Peyer's patch (tissue), 4 donors: ENCODE measurements at regions not wholly inside any gene's neighbourhood (a gene's known extent, or its start where the extent isn't known, plus 50 kb on each side); places are given as distances from the start of the nearest gene placed in this dataset.

Experiments used
- DNase-seq, 3 donors: peaks; one replicate each; pipeline ENCODE4 v3.0.0-alpha.2; 2017 to 2019
- H3K27ac ChIP-seq, 4 donors: fragments of 200-600 bp; sonication (generic); one replicate each; pipeline ENCODE4 v1.5.1; 2016 to 2019
- H3K27me3 ChIP-seq, 2 donors: fragments of 200-600 bp; sonication (generic); one replicate each; pipeline ENCODE4 v1.5.1; 2019
- H3K36me3 ChIP-seq, 3 donors: fragments of 200-600 bp; sonication (generic); one replicate each; pipeline ENCODE4 v1.5.1; 2016 to 2019
- H3K4me1 ChIP-seq, 4 donors: fragments of 200-600 bp; sonication (generic); one replicate each; pipeline ENCODE4 v1.5.1; 2016 to 2019
- H3K4me3 ChIP-seq, 4 donors: fragments of 200-600 bp; sonication (generic); 1 replicate in 3 of 4; 2 replicates in 1 of 4; pipeline ENCODE4 v1.5.1; 2016 to 2019; ENCODE audit warnings: mild to moderate bottlenecking in 1 of 4
- H3K9me3 ChIP-seq, 4 donors: fragments of 200-600 bp; sonication (generic); one replicate each; pipeline ENCODE4 v1.5.1; 2016 to 2019; ENCODE audit warnings: mild to moderate bottlenecking in 1 of 4
- CTCF ChIP-seq, 6 experiments: fragments of 450-650 bp in 4 of 6; fragments of 200-600 bp in 2 of 6; sonication (generic) in 1 of 6; IDR thresholded peaks; one replicate each; pipeline ENCODE4 v1.5.1; 2017 to 2019; ENCODE audit warnings: antibody characterized with exemption in 6 of 6, mild to moderate bottlenecking in 3 of 6, moderate library complexity in 1 of 6
- POLR2A ChIP-seq, 2 donors: fragments of 450-650 bp; IDR thresholded peaks; one replicate each; pipeline ENCODE4 v1.5.1; 2017; ENCODE audit warnings: antibody characterized with exemption in 2 of 2, mild to moderate bottlenecking in 2 of 2, moderate library complexity in 2 of 2

DNA sequence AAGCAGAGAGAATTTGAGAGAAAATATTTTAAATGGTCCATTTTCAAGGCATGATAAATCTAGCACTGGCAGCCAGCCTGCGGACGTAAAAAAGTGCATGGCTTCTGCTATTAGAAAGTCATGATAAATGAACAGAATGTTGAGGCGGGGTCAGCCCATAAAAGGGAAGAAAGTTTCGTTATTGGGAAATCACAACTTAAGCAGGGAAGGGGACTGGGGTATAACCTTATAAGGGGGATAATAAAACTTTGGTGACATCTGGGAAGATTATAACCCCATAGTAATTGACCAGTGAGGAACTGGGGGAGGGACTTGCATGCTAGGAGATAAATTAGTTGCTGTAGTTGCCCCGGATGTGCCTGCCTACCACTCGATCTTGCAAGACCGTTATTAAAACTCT lies 88.4 kb upstream of the PLSCR4 start:
- no peak for DNase-seq
- Histone ChIP-seq H3K9me3 (no peaks in the 10 kb centered on the region), H3K27me3 (no peaks in the 10 kb centered on the region), H3K4me1 (no peaks in the 10 kb centered on the region), H3K36me3 (no peaks in the 10 kb centered on the region), H3K4me3 (no peak overlapping the region), H3K27ac (no peak overlapping the region)
- no peak for TF ChIP-seq POLR2A (IDR thresholded peaks at IDR 0.05)
- TF ChIP-seq CTCF (IDR thresholded peaks at IDR 0.05) = no peak

GRCh38 chr3:146337991-146338390 lies 87.1 kb upstream of the PLSCR4 start:
- H3K27me3 ChIP-seq = no peaks in the 10 kb centered on the region
- no peak overlapping the region for H3K27ac ChIP-seq
- TF ChIP-seq CTCF (IDR thresholded peaks at IDR 0.05) = no peak
- TF ChIP-seq POLR2A (IDR thresholded peaks at IDR 0.05) = no peak
- H3K9me3 ChIP-seq = no peaks in the 10 kb centered on the region
- no peak for DNase-seq
- no peak overlapping the region for H3K4me3 ChIP-seq
- no peaks in the 10 kb centered on the region for H3K4me1 ChIP-seq
- H3K36me3 ChIP-seq = no peaks in the 10 kb centered on the region

DNA sequence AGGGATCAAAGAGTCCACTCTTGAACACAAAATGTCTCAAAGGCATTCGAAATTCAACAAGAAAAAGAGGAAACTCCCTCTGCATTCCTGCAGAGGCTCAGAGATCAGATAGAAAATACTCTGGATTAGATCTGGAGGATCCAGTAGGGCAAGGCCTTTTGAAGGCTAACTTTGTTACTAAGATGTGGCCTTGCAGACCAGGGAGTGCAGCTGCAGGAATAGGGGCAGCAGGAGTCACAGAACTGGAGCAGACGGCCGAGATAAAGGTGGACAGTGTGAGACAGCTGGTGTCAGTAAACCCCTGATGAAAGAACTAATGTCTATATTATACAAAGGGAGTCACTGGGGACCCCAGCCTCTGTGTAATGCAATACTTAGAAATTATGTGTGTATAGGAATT lies 84.5 kb upstream of the PLSCR4 start:
- H3K27ac ChIP-seq = no peak overlapping the region
- DNase-seq = no peak
- TF ChIP-seq CTCF (IDR thresholded peaks at IDR 0.05) (no peak), POLR2A (IDR thresholded peaks at IDR 0.05) (no peak)
- no peaks in the 10 kb centered on the region for H3K4me1 ChIP-seq
- H3K9me3 ChIP-seq = no peaks in the 10 kb centered on the region
- no peaks in the 10 kb centered on the region for H3K27me3 ChIP-seq
- H3K36me3 ChIP-seq = no peaks in the 10 kb centered on the region
- no peak overlapping the region for H3K4me3 ChIP-seq

DNA sequence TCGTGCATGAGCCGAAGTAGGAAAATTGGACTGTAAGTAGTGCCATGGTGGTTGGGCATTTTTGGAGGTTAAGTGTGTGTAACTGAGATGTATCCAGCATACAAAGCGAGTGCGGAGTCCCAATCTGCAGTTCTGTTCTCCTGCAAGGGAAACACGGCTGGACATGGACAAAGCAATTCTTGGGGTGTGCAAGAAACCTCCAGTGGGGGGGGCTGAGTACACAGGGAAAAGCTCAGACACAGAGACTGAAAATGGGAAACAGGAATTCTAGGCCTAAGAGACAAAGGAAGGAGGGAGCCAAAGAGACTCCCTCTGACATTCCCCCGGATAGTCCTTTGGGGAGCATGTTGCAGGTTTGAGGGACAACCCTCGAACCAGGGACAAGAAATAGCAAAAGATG lies 83.2 kb upstream of the PLSCR4 start:
- H3K4me3 ChIP-seq = no peak overlapping the region
- TF ChIP-seq CTCF (IDR thresholded peaks at IDR 0.05) = peak in 2 of 6 experiments; percentile 13 to 28
- TF ChIP-seq POLR2A (IDR thresholded peaks at IDR 0.05) = no peak
- no peaks in the 10 kb centered on the region for H3K4me1 ChIP-seq
- no peaks in the 10 kb centered on the region for H3K27me3 ChIP-seq
- no peak overlapping the region for H3K27ac ChIP-seq
- no peak for DNase-seq
- no peaks in the 10 kb centered on the region for H3K9me3 ChIP-seq
- no peaks in the 10 kb centered on the region for H3K36me3 ChIP-seq

DNA sequence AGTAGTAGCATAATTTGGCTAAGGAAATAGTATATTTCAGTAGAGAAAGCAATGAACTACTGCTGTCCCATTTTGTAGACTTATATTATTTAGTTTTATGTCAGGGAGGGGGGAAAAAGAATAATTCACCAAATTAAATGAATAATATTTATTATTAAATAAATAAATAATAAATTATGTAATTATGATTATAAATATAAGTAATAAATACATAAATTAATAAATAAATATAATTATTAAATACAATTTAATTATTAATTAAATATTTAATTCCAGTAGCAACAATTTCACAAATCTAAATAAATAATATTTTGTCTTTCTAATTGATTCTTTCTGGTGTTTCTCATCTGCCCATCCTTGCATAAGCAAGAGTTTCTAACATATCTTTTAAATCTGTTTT lies 81.1 kb upstream of the PLSCR4 start:
- H3K9me3 ChIP-seq = no peaks in the 10 kb centered on the region
- no peak for DNase-seq
- TF ChIP-seq CTCF (IDR thresholded peaks at IDR 0.05) (no peak), POLR2A (IDR thresholded peaks at IDR 0.05) (no peak)
- H3K4me3 ChIP-seq = no peak overlapping the region
- no peaks in the 10 kb centered on the region for H3K27me3 ChIP-seq
- no peaks in the 10 kb centered on the region for H3K4me1 ChIP-seq
- H3K27ac ChIP-seq = no peak overlapping the region
- no peaks in the 10 kb centered on the region for H3K36me3 ChIP-seq

- DNase-seq = peak in 1 of 3 donors; percentile 77
- no peak overlapping the region for H3K27ac ChIP-seq
- H3K36me3 ChIP-seq = no peaks in the 10 kb centered on the region
- H3K9me3 ChIP-seq = no peaks in the 10 kb centered on the region
- TF ChIP-seq CTCF (IDR thresholded peaks at IDR 0.05) = peak in 3 of 6 experiments; percentile 78 to 85 (median 78)
- no peak for TF ChIP-seq POLR2A (IDR thresholded peaks at IDR 0.05)
- no peaks in the 10 kb centered on the region for H3K4me1 ChIP-seq
- H3K27me3 ChIP-seq = no peaks in the 10 kb centered on the region
- no peak overlapping the region for H3K4me3 ChIP-seq
Observed at GRCh38 chr3:146326875-146327543, 76.1 kb upstream of the PLSCR4 start.
